ENCODE measurements at regions not wholly inside any gene's neighbourhood (a gene's known extent, or its start where the extent isn't known, plus 50 kb on each side); places are given as distances from the start of the nearest gene placed in this dataset.

- WGBS, 3 donors: 72 to 76% (median 75%) methylated on average over 5 of the region's 5 CpGs
- intact Hi-C loops (cut with DNase I): no loop called here
- Histone ChIP-seq H3K27me3 (no peaks in the 10 kb centered on the region), H3K4me3 (no peak overlapping the region), H3K4me1 (ENCODE audit: insufficient read depth) (no peaks in the 10 kb centered on the region), H3K36me3 (no peaks in the 10 kb centered on the region), H3K9me3 (no peaks in the 10 kb centered on the region), H3K27ac (no peak overlapping the region)
- TF ChIP-seq POLR2A (IDR thresholded peaks at IDR 0.05) (no peak), CTCF (IDR thresholded peaks at IDR 0.05) (no peak), EP300 (IDR thresholded peaks at IDR 0.05) (no peak)
- DNase-seq: no peak
Observed at GRCh38 chr7:22671177-22671879, 55.7 kb upstream of the IL6 start.

GRCh38 chr7:22670422-22670815 lies 56.6 kb upstream of the IL6 start:
- WGBS, 3 donors: 19 to 43% (median 20%) methylated on average over 1 of the region's 1 CpG
- TF ChIP-seq POLR2A (IDR thresholded peaks at IDR 0.05): no peak
- TF ChIP-seq CTCF (IDR thresholded peaks at IDR 0.05): no peak
- no peak for TF ChIP-seq EP300 (IDR thresholded peaks at IDR 0.05)
- H3K4me1 ChIP-seq (ENCODE audit: insufficient read depth): no peaks in the 10 kb centered on the region
- H3K4me3 ChIP-seq: no peak overlapping the region
- no peak for DNase-seq
- H3K9me3 ChIP-seq: no peaks in the 10 kb centered on the region
- no peak overlapping the region for H3K27ac ChIP-seq
- intact Hi-C loops (cut with DNase I): no loop called here
- no peaks in the 10 kb centered on the region for H3K36me3 ChIP-seq
- H3K27me3 ChIP-seq: no peaks in the 10 kb centered on the region

GRCh38 chr7:22669692-22670421 lies 57.1 kb upstream of the IL6 start:
- no peak for DNase-seq
- intact Hi-C loops (cut with DNase I): no loop called here
- WGBS, 3 donors: 66 to 79% (median 71%) methylated on average over 5 of the region's 5 CpGs

GRCh38 chr7:22668971-22669401 lies 58.0 kb upstream of the IL6 start:
- Histone ChIP-seq H3K27me3 (no peaks in the 10 kb centered on the region), H3K4me1 (ENCODE audit: insufficient read depth) (no peaks in the 10 kb centered on the region), H3K9me3 (no peaks in the 10 kb centered on the region), H3K36me3 (no peaks in the 10 kb centered on the region), H3K4me3 (no peak overlapping the region), H3K27ac (no peak overlapping the region)
- intact Hi-C loops (cut with DNase I): no loop called here
- WGBS, 3 donors: 93 to 97% (median 93%) methylated on average over 3 of the region's 3 CpGs
- TF ChIP-seq POLR2A (IDR thresholded peaks at IDR 0.05) (no peak), EP300 (IDR thresholded peaks at IDR 0.05) (no peak), CTCF (IDR thresholded peaks at IDR 0.05) (no peak)
- DNase-seq: no peak

More at GRCh38 chr7:22669692-22670421, 57.1 kb upstream of the IL6 start:
- Histone ChIP-seq H3K27ac (no peak overlapping the region), H3K36me3 (no peaks in the 10 kb centered on the region), H3K4me1 (ENCODE audit: insufficient read depth) (no peaks in the 10 kb centered on the region), H3K9me3 (no peaks in the 10 kb centered on the region), H3K4me3 (no peak overlapping the region), H3K27me3 (no peaks in the 10 kb centered on the region)
- TF ChIP-seq POLR2A (IDR thresholded peaks at IDR 0.05) (no peak), EP300 (IDR thresholded peaks at IDR 0.05) (no peak), CTCF (IDR thresholded peaks at IDR 0.05) (no peak)

Data from ovary (tissue), 7 donors.